GM12865 (cell line): ENCODE measurements at regions not wholly inside any gene's neighbourhood (a gene's known extent, or its start where the extent isn't known, plus 50 kb on each side); places are given as distances from the start of the nearest gene placed in this dataset.

Experiments used
- DNase-seq: peaks from one replicate; pipeline ENCODE4 v3.0.0; 2010; ENCODE audit warnings: low read depth
- H3K4me3 ChIP-seq: 2 replicates; pipeline ENCODE4 v1.5.1; 2011; ENCODE audit warnings: mild to moderate bottlenecking, low read depth, low read length, control low read depth
- TF ChIP-seq, protein P1 (sequence below): IDR thresholded peaks from 2 replicates; pipeline ENCODE4 v1.5.1; 2011; ENCODE audit warnings: low read length, control low read depth, low read depth, inconsistent platforms; ENCODE audit not compliant: insufficient read depth; ENCODE audit errors: missing control alignments

DNA sequence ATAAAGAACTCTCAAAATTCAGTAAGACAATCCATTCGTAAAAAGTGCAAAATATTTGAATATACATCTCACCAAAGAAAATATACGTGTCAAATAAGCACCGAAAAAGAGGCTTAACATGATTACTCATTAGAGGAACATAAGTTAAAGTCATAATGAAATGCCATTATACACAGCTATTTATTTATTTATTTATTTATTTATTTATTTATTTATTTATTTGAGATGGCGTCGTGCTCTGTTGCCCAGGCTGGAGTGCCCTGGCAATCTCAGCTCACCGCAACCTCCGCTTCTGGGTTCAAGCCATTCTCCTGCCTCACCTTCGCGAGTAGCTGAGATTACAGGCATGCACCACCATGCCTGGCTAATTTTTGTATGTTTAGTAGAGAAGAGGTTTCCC lies 203.6 kb upstream of the UBASH3B start:
- DNase-seq, result no peak
- TF ChIP-seq, protein P1, sequence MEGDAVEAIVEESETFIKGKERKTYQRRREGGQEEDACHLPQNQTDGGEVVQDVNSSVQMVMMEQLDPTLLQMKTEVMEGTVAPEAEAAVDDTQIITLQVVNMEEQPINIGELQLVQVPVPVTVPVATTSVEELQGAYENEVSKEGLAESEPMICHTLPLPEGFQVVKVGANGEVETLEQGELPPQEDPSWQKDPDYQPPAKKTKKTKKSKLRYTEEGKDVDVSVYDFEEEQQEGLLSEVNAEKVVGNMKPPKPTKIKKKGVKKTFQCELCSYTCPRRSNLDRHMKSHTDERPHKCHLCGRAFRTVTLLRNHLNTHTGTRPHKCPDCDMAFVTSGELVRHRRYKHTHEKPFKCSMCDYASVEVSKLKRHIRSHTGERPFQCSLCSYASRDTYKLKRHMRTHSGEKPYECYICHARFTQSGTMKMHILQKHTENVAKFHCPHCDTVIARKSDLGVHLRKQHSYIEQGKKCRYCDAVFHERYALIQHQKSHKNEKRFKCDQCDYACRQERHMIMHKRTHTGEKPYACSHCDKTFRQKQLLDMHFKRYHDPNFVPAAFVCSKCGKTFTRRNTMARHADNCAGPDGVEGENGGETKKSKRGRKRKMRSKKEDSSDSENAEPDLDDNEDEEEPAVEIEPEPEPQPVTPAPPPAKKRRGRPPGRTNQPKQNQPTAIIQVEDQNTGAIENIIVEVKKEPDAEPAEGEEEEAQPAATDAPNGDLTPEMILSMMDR, result no peak
- no peak overlapping the region for H3K4me3 ChIP-seq

DNA sequence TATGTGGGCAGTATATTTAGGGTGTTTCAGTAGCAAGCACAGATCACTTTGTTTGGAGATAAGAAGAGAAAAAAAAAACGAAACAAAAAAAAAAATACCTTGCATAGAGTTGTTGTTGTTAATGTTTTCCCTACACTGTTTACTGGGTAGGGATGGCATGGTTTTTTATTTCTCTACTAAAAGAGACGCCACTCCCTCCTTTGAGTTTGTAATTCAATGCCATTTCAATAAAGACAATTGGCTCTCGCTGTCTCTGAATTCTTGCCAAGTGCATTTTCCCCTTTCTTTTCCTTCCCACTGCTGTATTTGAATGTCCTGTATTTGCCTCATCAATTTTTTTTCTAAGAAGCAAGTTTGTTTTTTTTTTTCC lies 213.9 kb upstream of the UBASH3B start:
- TF ChIP-seq, protein P1, result no peak
- H3K4me3 ChIP-seq, result no peak overlapping the region
- no peak for DNase-seq

DNA sequence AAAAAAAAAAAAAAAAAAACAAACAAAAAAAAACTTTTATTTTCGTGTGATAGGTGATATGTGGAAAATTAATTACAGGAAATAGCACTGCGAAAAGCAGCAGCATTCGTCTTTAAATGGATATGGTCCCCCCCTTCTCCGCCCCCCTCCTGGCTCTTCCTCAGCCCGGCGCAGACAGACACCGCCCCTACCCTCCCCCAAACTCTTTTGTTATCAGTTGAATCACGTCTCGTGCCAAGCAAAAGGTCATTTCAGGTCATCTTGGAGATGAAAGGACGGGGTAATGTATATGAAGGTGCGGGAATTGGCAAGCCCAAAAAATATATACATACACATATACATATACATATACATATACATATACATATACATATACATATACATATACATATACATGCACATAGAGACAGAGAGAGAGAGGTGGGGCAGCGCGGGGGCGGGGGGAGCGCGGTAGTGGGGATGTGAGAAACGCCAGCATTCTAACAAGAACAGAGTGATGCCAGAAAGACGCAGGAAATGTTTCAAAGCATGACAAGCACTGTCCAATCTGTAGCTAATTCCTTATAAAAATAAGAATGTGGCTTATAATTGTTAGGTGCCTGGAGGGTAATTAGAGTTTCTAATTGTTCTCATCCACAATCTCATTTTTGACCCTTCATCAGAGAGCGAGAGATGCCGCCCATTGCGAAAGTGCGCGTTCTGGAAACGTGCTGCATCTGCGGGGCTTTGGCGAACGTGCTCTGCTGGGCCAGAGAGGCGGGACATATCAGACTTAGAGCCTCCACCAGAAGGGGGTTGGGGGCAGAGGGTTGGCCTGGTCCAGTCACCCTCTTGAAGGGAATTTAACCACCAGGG lies 214.5 kb upstream of the UBASH3B start:
- DNase-seq, result no peak
- no peak overlapping the region for H3K4me3 ChIP-seq
- TF ChIP-seq, protein P1, result no peak

DNA sequence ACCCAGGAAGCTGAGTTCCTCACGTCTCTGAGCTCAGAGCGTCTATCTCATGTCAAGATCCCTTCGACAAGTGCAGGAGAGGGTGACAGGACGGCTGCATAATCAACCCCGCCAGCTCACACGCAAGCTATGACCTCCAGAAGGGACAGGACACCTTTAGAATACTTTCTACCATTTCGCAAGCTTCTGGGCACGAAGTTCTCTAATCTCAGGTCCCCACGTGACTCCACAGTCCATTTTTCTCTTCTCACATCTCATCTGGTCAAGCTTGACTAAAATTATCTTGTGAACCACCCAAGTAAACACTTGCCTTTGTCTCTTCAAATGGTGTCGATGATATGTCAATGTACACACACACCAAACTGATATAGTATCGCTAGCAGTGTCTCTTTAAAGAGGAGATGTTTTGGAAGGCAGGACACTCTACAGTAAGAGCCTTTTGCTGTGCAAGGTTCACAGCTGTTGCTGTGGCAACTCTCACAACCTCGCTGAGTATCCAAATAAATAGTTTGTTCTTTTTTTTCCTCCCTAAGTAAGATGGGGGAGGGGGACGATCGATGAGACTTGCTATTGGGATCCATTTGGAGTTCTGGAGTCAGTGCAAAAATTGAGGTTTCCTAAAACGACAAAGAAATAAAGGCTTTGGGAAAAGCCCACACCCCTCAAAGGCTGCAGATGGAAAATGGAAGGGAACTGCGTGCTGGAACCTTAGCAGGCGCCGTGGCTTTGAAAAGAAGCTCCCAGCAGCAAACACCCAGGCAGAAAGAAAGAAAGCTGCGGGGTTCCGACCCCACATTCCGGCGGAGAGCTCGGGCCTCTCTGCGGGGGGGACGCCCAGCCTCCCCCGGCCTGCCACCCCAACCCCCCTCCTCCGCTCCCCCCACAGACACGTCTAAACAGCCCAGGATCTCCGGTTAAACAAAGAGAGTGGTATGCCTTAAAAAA lies 215.4 kb upstream of the UBASH3B start:
- H3K4me3 ChIP-seq, result no peak overlapping the region
- no peak for DNase-seq
- TF ChIP-seq, protein P1, result no peak

DNA sequence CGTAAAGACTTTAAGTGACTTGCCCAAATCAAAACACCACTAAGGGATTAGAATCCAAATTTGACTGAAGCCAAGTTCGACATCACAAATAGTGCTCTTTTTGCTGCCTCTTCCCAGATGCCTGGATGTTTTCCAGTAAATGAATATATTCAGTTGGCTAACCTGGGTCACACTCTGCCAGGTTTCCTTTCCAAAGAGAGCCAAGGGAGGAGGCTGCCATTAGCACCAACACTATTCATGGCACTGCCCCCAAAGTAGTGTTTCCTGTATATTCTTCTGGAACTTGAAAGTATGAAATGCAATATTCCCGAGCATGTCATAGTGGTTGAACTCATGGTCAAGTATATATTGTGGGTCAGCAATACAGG lies 219.3 kb upstream of the UBASH3B start:
- no peak for DNase-seq
- H3K4me3 ChIP-seq, result no peak overlapping the region
- TF ChIP-seq, protein P1, result no peak

DNA sequence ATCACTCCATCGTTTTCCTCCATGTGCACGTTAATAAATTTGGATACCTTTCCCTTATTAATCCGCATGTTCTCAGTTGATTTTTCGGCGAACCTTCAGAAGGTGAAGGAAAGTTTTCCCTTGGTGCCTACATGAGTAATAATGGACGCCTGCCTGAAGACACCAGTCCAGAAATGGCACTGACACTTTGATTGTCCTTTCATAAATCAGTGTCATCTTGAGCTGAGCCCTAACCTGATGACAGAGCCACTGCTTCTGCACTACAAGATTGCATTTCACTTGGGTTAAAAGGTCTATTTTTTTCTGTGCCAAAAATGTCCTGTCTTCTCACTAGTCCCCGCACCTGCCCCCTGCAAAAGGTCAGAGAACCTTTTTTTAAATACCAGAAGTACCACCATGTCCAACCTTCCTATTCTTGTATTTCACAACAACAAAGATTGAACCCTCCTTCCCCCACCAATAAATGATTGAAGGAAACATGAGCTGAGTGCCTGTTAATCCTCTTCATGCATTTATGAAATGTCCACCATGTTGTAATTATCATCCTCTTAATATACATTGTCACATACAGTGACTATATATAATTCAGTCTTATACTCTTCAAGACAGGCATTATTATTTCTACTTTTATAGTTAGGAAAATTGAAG lies 219.9 kb upstream of the UBASH3B start:
- no peak for DNase-seq
- H3K4me3 ChIP-seq, result no peak overlapping the region
- TF ChIP-seq, protein P1, result no peak
